ENCODE measurements at regions not wholly inside any gene's neighbourhood (a gene's known extent, or its start where the extent isn't known, plus 50 kb on each side); places are given as distances from the start of the nearest gene placed in this dataset.

GRCh38 chr17:71407981-71408380 is 712.8 kb upstream of the SOX9 start:
- intact Hi-C loops (cut with micrococcal nuclease): no loop called here

GRCh38 chr17:71409137-71409536 is 711.7 kb upstream of the SOX9 start:
- intact Hi-C loops (cut with micrococcal nuclease): no loop called here

- intact Hi-C loops (cut with micrococcal nuclease): no loop called here
These were observed 711.1 kb upstream of the SOX9 start for GRCh38 chr17:71409712-71410111.

- intact Hi-C loops (cut with micrococcal nuclease): no loop called here
These were observed 708.0 kb upstream of the SOX9 start for GRCh38 chr17:71412803-71413202.

- intact Hi-C loops (cut with micrococcal nuclease): no loop called here
These were observed 706.9 kb upstream of the SOX9 start for GRCh38 chr17:71413935-71414334.

GRCh38 chr17:71417142-71417541 is 703.7 kb upstream of the SOX9 start:
- intact Hi-C loops (cut with micrococcal nuclease): no loop called here

- intact Hi-C loops (cut with micrococcal nuclease): no loop called here
These were observed 697.9 kb upstream of the SOX9 start for GRCh38 chr17:71422968-71423367.

- intact Hi-C loops (cut with micrococcal nuclease): no loop called here
These were observed 696.8 kb upstream of the SOX9 start for GRCh38 chr17:71423871-71424546.

GRCh38 chr17:71427801-71428200 is 693.0 kb upstream of the SOX9 start:
- intact Hi-C loops (cut with micrococcal nuclease): no loop called here

- intact Hi-C loops (cut with micrococcal nuclease): no loop called here
These were observed 691.9 kb upstream of the SOX9 start for GRCh38 chr17:71428897-71429296.

- intact Hi-C loops (cut with micrococcal nuclease): no loop called here
These were observed 690.5 kb upstream of the SOX9 start for GRCh38 chr17:71430281-71430680.

GRCh38 chr17:71431146-71431545 is 689.7 kb upstream of the SOX9 start:
- intact Hi-C loops (cut with micrococcal nuclease): no loop called here

GRCh38 chr17:71432378-71433315 is 688.2 kb upstream of the SOX9 start:
- intact Hi-C loops (cut with micrococcal nuclease): no loop called here

GRCh38 chr17:71434716-71435115 is 686.1 kb upstream of the SOX9 start:
- intact Hi-C loops (cut with micrococcal nuclease): no loop called here

GRCh38 chr17:71436479-71436878 is 684.3 kb upstream of the SOX9 start:
- intact Hi-C loops (cut with micrococcal nuclease): no loop called here

GRCh38 chr17:71437166-71437565 is 683.7 kb upstream of the SOX9 start:
- intact Hi-C loops (cut with micrococcal nuclease): no loop called here

GRCh38 chr17:71438631-71439146 is 682.1 kb upstream of the SOX9 start:
- intact Hi-C loops (cut with micrococcal nuclease): no loop called here

GRCh38 chr17:71440513-71440912 is 680.3 kb upstream of the SOX9 start:
- intact Hi-C loops (cut with micrococcal nuclease): no loop called here

GRCh38 chr17:71441098-71441497 is 679.7 kb upstream of the SOX9 start:
- intact Hi-C loops (cut with micrococcal nuclease): no loop called here

GRCh38 chr17:71444078-71444477 is 676.7 kb upstream of the SOX9 start:
- intact Hi-C loops (cut with micrococcal nuclease): no loop called here

- intact Hi-C loops (cut with micrococcal nuclease): no loop called here
These were observed 674.0 kb upstream of the SOX9 start for GRCh38 chr17:71446645-71447437.

- intact Hi-C loops (cut with micrococcal nuclease): no loop called here
These were observed 673.2 kb upstream of the SOX9 start for GRCh38 chr17:71447644-71448043.
